ENCODE measurements at regions not wholly inside any gene's neighbourhood (a gene's known extent, or its start where the extent isn't known, plus 50 kb on each side); places are given as distances from the start of the nearest gene placed in this dataset.

GRCh38 chr14:97477353-97477752, 680.2 kb downstream of the VRK1 start:
- TF ChIP-seq POLR2A (IDR thresholded peaks at IDR 0.05; ENCODE audit: low read depth, low read length) (no peak), POU2F2 (IDR thresholded peaks at IDR 0.05; ENCODE audit: low read depth, low read length) (no peak), SPI1 (IDR thresholded peaks at IDR 0.05; ENCODE audit: low read depth, low read length) (no peak)

All from GM12891 (cell line).